ENCODE measurements at regions not wholly inside any gene's neighbourhood (a gene's known extent, or its start where the extent isn't known, plus 50 kb on each side); places are given as distances from the start of the nearest gene placed in this dataset.

DNA sequence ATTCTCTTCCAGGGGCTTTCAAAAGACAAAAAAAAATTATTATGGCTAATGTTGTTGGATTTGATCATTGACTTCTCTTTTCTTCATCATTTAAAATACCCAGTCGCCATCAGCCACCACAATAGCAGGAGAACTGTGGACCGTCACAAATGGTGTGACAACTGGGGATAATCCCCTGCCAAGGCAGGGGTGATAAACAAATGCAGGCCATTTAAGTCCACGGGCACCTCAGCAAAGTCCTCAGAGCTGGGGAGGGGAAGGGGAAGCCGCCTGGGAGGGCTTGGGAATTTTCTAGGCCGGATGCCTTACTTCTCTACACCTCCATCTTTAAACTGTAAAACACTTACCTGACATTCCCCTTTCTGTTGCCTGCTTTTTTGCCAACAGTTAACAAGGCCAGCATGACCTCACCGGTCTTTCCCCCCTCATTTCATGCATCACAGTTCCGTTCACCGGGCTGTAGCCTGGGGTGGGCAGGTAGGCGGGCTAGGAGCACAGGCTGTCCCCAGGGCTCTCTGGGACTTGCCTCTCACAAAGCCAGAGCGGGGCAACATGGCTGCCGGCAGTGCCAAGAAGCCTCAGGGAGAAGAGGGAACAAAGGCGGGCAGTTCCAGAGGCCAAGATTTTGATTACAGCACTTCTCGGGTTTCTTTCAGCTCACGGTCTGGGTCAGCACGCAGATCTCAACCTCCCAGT is 820.4 kb downstream of the BCL11A start:
- peaks cover 28% of the 10 kb centered on the region for H3K9me3 Mint-ChIP-seq
- DNase-seq: no peak
- no peak overlapping the region for H3K27ac Mint-ChIP-seq
- TF ChIP-seq CTCF (IDR thresholded peaks at IDR 0.05): no peak
- no peaks in the 10 kb centered on the region for H3K4me1 Mint-ChIP-seq (ENCODE audit: low read depth)
- H3K36me3 Mint-ChIP-seq (ENCODE audit: low read depth): no peaks in the 10 kb centered on the region
- no peak overlapping the region for H3K4me3 Mint-ChIP-seq
- H3K27me3 Mint-ChIP-seq (ENCODE audit: insufficient read depth): no peaks in the 10 kb centered on the region

- Mint-ChIP-seq H3K4me3 (no peak overlapping the region), H3K4me1 (ENCODE audit: low read depth) (no peaks in the 10 kb centered on the region), H3K27ac (no peak overlapping the region), H3K9me3 (peaks cover 16% of the 10 kb centered on the region), H3K27me3 (ENCODE audit: insufficient read depth) (0 out of 2 replicates have a peak, but pooled peaks cover 1% of the 10 kb centered on the region), H3K36me3 (ENCODE audit: low read depth) (no peaks in the 10 kb centered on the region)
- TF ChIP-seq CTCF (IDR thresholded peaks at IDR 0.05): no peak
- DNase-seq: no peak
These were observed 826.3 kb downstream of the BCL11A start for GRCh38 chr2:59727121-59727590.

- H3K27ac Mint-ChIP-seq: no peak overlapping the region
These were observed 827.0 kb downstream of the BCL11A start for GRCh38 chr2:59726228-59727120.

DNA sequence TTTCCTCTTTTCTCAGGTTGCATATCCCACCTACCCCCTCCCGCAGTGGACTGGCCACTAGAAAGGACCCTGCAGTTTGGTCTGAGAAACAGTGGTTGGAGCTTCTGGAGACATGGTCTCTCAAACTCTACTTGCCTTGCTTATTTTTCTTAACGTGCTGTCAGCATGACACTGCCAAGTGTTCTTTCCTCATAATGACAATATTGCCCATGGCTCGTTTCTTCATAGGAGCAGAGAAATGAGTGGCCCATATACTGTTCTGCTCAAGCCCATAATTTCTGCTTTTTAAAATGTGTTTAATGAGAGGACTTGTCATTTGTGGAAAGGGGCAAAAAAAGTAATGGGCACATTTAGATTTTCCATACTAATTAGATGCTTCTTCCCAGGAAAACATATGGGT is 828.7 kb downstream of the BCL11A start:
- Mint-ChIP-seq H3K27ac (no peak overlapping the region), H3K4me3 (no peak overlapping the region), H3K9me3 (peaks cover 23% of the 10 kb centered on the region), H3K4me1 (ENCODE audit: low read depth) (no peaks in the 10 kb centered on the region), H3K27me3 (ENCODE audit: insufficient read depth) (peaks cover 1% of the 10 kb centered on the region; the same call in 1 of the 2 replicates), H3K36me3 (ENCODE audit: low read depth) (no peaks in the 10 kb centered on the region)
- no peak for DNase-seq
- no peak for TF ChIP-seq CTCF (IDR thresholded peaks at IDR 0.05)

More at GRCh38 chr2:59726228-59727120, 827.0 kb downstream of the BCL11A start:
- TF ChIP-seq CTCF (IDR thresholded peaks at IDR 0.05): no peak
- no peak for DNase-seq
- Mint-ChIP-seq H3K4me3 (no peak overlapping the region), H3K36me3 (ENCODE audit: low read depth) (no peaks in the 10 kb centered on the region), H3K9me3 (peaks cover 17% of the 10 kb centered on the region), H3K27me3 (ENCODE audit: insufficient read depth) (0 out of 2 replicates have a peak, but pooled peaks cover 1% of the 10 kb centered on the region), H3K4me1 (ENCODE audit: low read depth) (no peaks in the 10 kb centered on the region)

GRCh38 chr2:59720296-59720866 is 833.1 kb downstream of the BCL11A start:
- peaks cover 38% of the 10 kb centered on the region for H3K9me3 Mint-ChIP-seq
- H3K27me3 Mint-ChIP-seq (ENCODE audit: insufficient read depth): peaks cover 1% of the 10 kb centered on the region; the same call in 1 of the 2 replicates
- no peak overlapping the region for H3K27ac Mint-ChIP-seq
- H3K4me1 Mint-ChIP-seq (ENCODE audit: low read depth): no peaks in the 10 kb centered on the region
- no peaks in the 10 kb centered on the region for H3K36me3 Mint-ChIP-seq (ENCODE audit: low read depth)
- no peak for DNase-seq
- H3K4me3 Mint-ChIP-seq: no peak overlapping the region
- TF ChIP-seq CTCF (IDR thresholded peaks at IDR 0.05): no peak

Measured in HFFc6 (cell line).